ENCODE measurements at regions not wholly inside any gene's neighbourhood (a gene's known extent, or its start where the extent isn't known, plus 50 kb on each side); places are given as distances from the start of the nearest gene placed in this dataset.

- Histone ChIP-seq H3K4me1 (no peaks in the 10 kb centered on the region), H3K27ac (replicated peaks in 1 of 4) (no peak overlapping the region), H3K4me3 (no peak overlapping the region), H3K9me3 (no peaks in the 10 kb centered on the region), H3K27me3 (no peaks in the 10 kb centered on the region), H3K36me3 (no peaks in the 10 kb centered on the region)
- DNase-seq (ENCODE audit: extremely low spot score): no peak
- WGBS: 79% methylated on average over 4 of the region's 4 CpGs
- TF ChIP-seq POLR2AphosphoS5 (IDR thresholded peaks at IDR 0.05) (no peak), CTCF (IDR thresholded peaks at IDR 0.05) (no peak), EP300 (IDR thresholded peaks at IDR 0.05) (no peak), POLR2A (IDR thresholded peaks at IDR 0.05; ENCODE audit: low read depth) (no peak)
- intact Hi-C loops (cut with DNase I): no loop called here
These were observed 1392.8 kb upstream of the TENM3 start for GRCh38 chr4:180850318-180850940.

GRCh38 chr4:180852738-180853137 is 1390.5 kb upstream of the TENM3 start:
- WGBS: 65% methylated on average over 6 of the region's 6 CpGs
- H3K36me3 ChIP-seq: no peaks in the 10 kb centered on the region
- no peak overlapping the region for H3K4me3 ChIP-seq
- no peak for DNase-seq (ENCODE audit: extremely low spot score)
- no peaks in the 10 kb centered on the region for H3K27me3 ChIP-seq
- H3K9me3 ChIP-seq: peaks cover 0 to 5% (median 0%) of the 10 kb centered on the region in 4 donors
- intact Hi-C loops (cut with DNase I): no loop called here
- H3K27ac ChIP-seq (replicated peaks in 1 of 4): no peak overlapping the region
- TF ChIP-seq CTCF (IDR thresholded peaks at IDR 0.05): no peak
- TF ChIP-seq POLR2AphosphoS5 (IDR thresholded peaks at IDR 0.05): no peak
- no peak for TF ChIP-seq EP300 (IDR thresholded peaks at IDR 0.05)
- no peak for TF ChIP-seq POLR2A (IDR thresholded peaks at IDR 0.05; ENCODE audit: low read depth)
- no peaks in the 10 kb centered on the region for H3K4me1 ChIP-seq

- no peak overlapping the region for H3K27ac ChIP-seq (replicated peaks in 1 of 4)
- H3K9me3 ChIP-seq: peaks cover 0 to 5% (median 0%) of the 10 kb centered on the region in 4 donors
- no peaks in the 10 kb centered on the region for H3K27me3 ChIP-seq
- H3K4me3 ChIP-seq: no peak overlapping the region
- H3K4me1 ChIP-seq: no peaks in the 10 kb centered on the region
- 83% methylated on average over 2 of the region's 2 CpGs for WGBS
- H3K36me3 ChIP-seq: no peaks in the 10 kb centered on the region
- TF ChIP-seq POLR2AphosphoS5 (IDR thresholded peaks at IDR 0.05) (no peak), CTCF (IDR thresholded peaks at IDR 0.05) (no peak), POLR2A (IDR thresholded peaks at IDR 0.05; ENCODE audit: low read depth) (no peak), EP300 (IDR thresholded peaks at IDR 0.05) (no peak)
- intact Hi-C loops (cut with DNase I): no loop called here
- no peak for DNase-seq (ENCODE audit: extremely low spot score)
These were observed 1388.0 kb upstream of the TENM3 start for GRCh38 chr4:180855184-180855583.

GRCh38 chr4:180860089-180860720 is 1383.0 kb upstream of the TENM3 start:
- no peak for DNase-seq (ENCODE audit: extremely low spot score)
- H3K36me3 ChIP-seq: no peaks in the 10 kb centered on the region
- H3K27ac ChIP-seq (replicated peaks in 1 of 4): no peak overlapping the region
- H3K4me1 ChIP-seq: no peaks in the 10 kb centered on the region
- H3K27me3 ChIP-seq: no peaks in the 10 kb centered on the region
- H3K4me3 ChIP-seq: no peak overlapping the region
- intact Hi-C loops (cut with DNase I): no loop called here
- peaks cover 0 to 5% (median 0%) of the 10 kb centered on the region in 4 donors for H3K9me3 ChIP-seq
- WGBS: 68% methylated on average over 9 of the region's 12 CpGs
- TF ChIP-seq POLR2A (IDR thresholded peaks at IDR 0.05; ENCODE audit: low read depth) (no peak), POLR2AphosphoS5 (IDR thresholded peaks at IDR 0.05) (no peak), EP300 (IDR thresholded peaks at IDR 0.05) (no peak), CTCF (IDR thresholded peaks at IDR 0.05) (no peak)

All from esophagus muscularis mucosa (tissue), 4 donors.